ENCODE measurements at regions not wholly inside any gene's neighbourhood (a gene's known extent, or its start where the extent isn't known, plus 50 kb on each side); places are given as distances from the start of the nearest gene placed in this dataset.
A peak's percentile ranks its signal among the peaks of the same experiment; 100 is the strongest.

- WGBS, 4 donors: 53 to 65% (median 56%) methylated on average over 2 of the region's 2 CpGs
- H3K27me3 ChIP-seq: no peaks in the 10 kb centered on the region
- H3K36me3 ChIP-seq: no peaks in the 10 kb centered on the region
- ATAC-seq (no peak), DNase-seq (no peak)
- peaks cover 0 to 11% (median 0%) of the 10 kb centered on the region in 12 donors for H3K9me3 ChIP-seq
- no peak overlapping the region for H3K4me3 ChIP-seq
- intact Hi-C loops (cut with DNase I): no loop called here
- no peak overlapping the region for H3K27ac ChIP-seq
- TF ChIP-seq POLR2A (IDR thresholded peaks at IDR 0.05) (no peak), CTCF (IDR thresholded peaks at IDR 0.05) (no peak)
- H3K4me1 ChIP-seq: no peaks in the 10 kb centered on the region
Observed at GRCh38 chr5:175021321-175021720, 296.9 kb downstream of the MSX2 start.

- H3K4me3 ChIP-seq: no peak overlapping the region
- WGBS, 4 donors: 60 to 73% (median 68%) methylated on average over 5 of the region's 5 CpGs
- intact Hi-C loops (cut with DNase I): no loop called here
- H3K27ac ChIP-seq: no peak overlapping the region
- H3K36me3 ChIP-seq: no peaks in the 10 kb centered on the region
- no peak for TF ChIP-seq CTCF (IDR thresholded peaks at IDR 0.05)
- no peaks in the 10 kb centered on the region for H3K4me1 ChIP-seq
- ATAC-seq: peak in 1 of 4 donors; percentile 51
- H3K9me3 ChIP-seq: peaks cover 0 to 2% (median 0%) of the 10 kb centered on the region in 12 donors
- no peak for DNase-seq
- H3K27me3 ChIP-seq: no peaks in the 10 kb centered on the region
Observed at GRCh38 chr5:175015028-175015685, 290.8 kb downstream of the MSX2 start.

- TF ChIP-seq CTCF (IDR thresholded peaks at IDR 0.05) (no peak), POLR2A (IDR thresholded peaks at IDR 0.05) (no peak)
- WGBS, 4 donors: 71 to 82% (median 74%) methylated on average over 4 of the region's 4 CpGs
- intact Hi-C loops (cut with DNase I): no loop called here
- no peak overlapping the region for H3K4me3 ChIP-seq
- DNase-seq (no peak), ATAC-seq (no peak)
- no peaks in the 10 kb centered on the region for H3K4me1 ChIP-seq
- no peaks in the 10 kb centered on the region for H3K36me3 ChIP-seq
- peaks cover 0 to 6% (median 0%) of the 10 kb centered on the region in 12 donors for H3K9me3 ChIP-seq
- no peak overlapping the region for H3K27ac ChIP-seq
- no peaks in the 10 kb centered on the region for H3K27me3 ChIP-seq
Observed at GRCh38 chr5:175013251-175013650, 288.9 kb downstream of the MSX2 start.

- intact Hi-C loops (cut with DNase I): no loop called here
- no peak overlapping the region for H3K27ac ChIP-seq
- H3K4me3 ChIP-seq: no peak overlapping the region
- no peaks in the 10 kb centered on the region for H3K36me3 ChIP-seq
- TF ChIP-seq POLR2A (IDR thresholded peaks at IDR 0.05) (no peak), CTCF (IDR thresholded peaks at IDR 0.05) (no peak)
- DNase-seq: no peak
- peaks cover 0 to 6% (median 0%) of the 10 kb centered on the region in 12 donors for H3K9me3 ChIP-seq
- no peak for ATAC-seq
- H3K4me1 ChIP-seq: no peaks in the 10 kb centered on the region
- 66 to 76% (median 68%) methylated on average over 8 of the region's 8 CpGs for WGBS, 4 donors
- H3K27me3 ChIP-seq: no peaks in the 10 kb centered on the region
Observed at GRCh38 chr5:175012267-175012666, 287.9 kb downstream of the MSX2 start.

All from heart left ventricle (tissue), 16 donors.